Ascending aorta (tissue), 2 donors: ENCODE measurements at regions not wholly inside any gene's neighbourhood (a gene's known extent, or its start where the extent isn't known, plus 50 kb on each side); places are given as distances from the start of the nearest gene placed in this dataset.

Experiments
- DNase-seq, 2 donors: peaks; one replicate each; pipeline ENCODE4 v3.0.0-alpha.2; 2019; ENCODE audit warnings: low spot score in 2 of 2
- H3K27ac ChIP-seq, 2 donors: fragments of 200-600 bp; sonication (generic); one replicate each; pipeline ENCODE4 v1.5.1; 2016 to 2017; ENCODE audit warnings: mild to moderate bottlenecking in 1 of 2
- H3K27me3 ChIP-seq: fragments of 200-600 bp; sonication (generic); one replicate; pipeline ENCODE4 v1.5.1; 2017
- H3K36me3 ChIP-seq, 2 donors: fragments of 200-600 bp; sonication (generic); one replicate each; pipeline ENCODE4 v1.5.1; 2016
- H3K4me1 ChIP-seq, 2 donors: fragments of 200-600 bp; sonication (generic); one replicate each; pipeline ENCODE4 v1.5.1; 2016 to 2017; ENCODE audit warnings: mild to moderate bottlenecking in 1 of 2
- H3K4me3 ChIP-seq, 2 donors: fragments of 200-600 bp; sonication (generic); one replicate each; pipeline ENCODE4 v1.5.1; 2016 to 2017; ENCODE audit warnings: mild to moderate bottlenecking in 1 of 2
- H3K9me3 ChIP-seq, 2 donors: fragments of 200-600 bp; sonication (generic); one replicate each; pipeline ENCODE4 v1.5.1; 2016
- intact Hi-C: fragments of 100-400 bp; cut with DNase I; formaldehyde crosslinking; loops from one replicate; pipeline ENCODE4 v1.15.1; 2023
- TF ChIP-seq, protein P1 (sequence below), 3 experiments: fragments of 200-600 bp in 2 of 3; fragments of 450-650 bp in 1 of 3; sonication (generic) in 2 of 3; IDR thresholded peaks; one replicate each; pipeline ENCODE4 v1.5.1; 2016 to 2019; ENCODE audit warnings: antibody characterized with exemption in 3 of 3, mild to moderate bottlenecking in 1 of 3, moderate library complexity in 1 of 3

DNA sequence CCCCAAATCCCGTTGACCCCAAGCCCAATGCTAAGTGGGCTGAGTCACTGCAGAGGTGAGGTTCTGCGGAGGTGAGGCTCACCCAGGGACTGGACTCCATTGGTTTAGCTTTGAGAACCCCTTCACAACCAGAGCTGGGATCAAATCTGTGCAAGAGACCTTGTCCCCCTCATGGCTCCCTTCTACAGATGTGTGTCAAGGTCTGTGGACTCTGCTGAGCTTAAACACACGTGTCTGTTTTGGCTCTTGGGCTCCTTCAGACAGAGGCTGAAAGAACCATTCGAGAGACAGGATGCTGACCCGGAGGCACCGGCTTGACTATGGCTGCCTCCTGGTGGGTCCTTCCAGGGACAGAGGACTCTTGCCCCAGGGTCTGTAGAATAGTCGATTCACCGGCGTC, 190.3 kb downstream of the LPIN1 start:
- TF ChIP-seq, protein P1, sequence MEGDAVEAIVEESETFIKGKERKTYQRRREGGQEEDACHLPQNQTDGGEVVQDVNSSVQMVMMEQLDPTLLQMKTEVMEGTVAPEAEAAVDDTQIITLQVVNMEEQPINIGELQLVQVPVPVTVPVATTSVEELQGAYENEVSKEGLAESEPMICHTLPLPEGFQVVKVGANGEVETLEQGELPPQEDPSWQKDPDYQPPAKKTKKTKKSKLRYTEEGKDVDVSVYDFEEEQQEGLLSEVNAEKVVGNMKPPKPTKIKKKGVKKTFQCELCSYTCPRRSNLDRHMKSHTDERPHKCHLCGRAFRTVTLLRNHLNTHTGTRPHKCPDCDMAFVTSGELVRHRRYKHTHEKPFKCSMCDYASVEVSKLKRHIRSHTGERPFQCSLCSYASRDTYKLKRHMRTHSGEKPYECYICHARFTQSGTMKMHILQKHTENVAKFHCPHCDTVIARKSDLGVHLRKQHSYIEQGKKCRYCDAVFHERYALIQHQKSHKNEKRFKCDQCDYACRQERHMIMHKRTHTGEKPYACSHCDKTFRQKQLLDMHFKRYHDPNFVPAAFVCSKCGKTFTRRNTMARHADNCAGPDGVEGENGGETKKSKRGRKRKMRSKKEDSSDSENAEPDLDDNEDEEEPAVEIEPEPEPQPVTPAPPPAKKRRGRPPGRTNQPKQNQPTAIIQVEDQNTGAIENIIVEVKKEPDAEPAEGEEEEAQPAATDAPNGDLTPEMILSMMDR (IDR thresholded peaks at IDR 0.05) = no peak
- Histone ChIP-seq H3K4me3 (no peak overlapping the region), H3K4me1 (no peaks in the 10 kb centered on the region), H3K36me3 (no peaks in the 10 kb centered on the region), H3K9me3 (no peaks in the 10 kb centered on the region), H3K27me3 (no peaks in the 10 kb centered on the region), H3K27ac (no peak overlapping the region)
- intact Hi-C loops = no loop called here
- no peak for DNase-seq

DNA sequence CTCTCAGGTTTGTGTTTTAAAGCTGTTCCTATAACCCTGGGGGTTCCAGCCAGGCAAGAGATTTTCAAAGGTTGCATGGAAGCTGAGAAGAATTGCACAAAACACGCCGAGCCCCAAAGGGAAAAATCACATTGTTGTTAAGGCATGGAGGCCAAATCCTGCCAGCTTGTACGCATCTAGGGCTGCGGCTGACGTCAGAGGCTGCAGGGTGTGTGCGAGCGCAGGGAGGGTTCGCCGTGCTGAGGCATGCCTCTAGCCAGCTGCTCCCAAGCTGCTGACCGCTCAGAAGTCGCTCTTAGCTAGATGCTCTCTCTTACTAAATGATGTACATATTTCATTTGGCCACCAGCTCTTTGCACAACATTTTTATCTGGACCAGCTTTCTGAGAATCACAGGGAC, 191.8 kb downstream of the LPIN1 start:
- TF ChIP-seq, protein P1 (IDR thresholded peaks at IDR 0.05) = no peak
- no peak overlapping the region for H3K4me3 ChIP-seq
- intact Hi-C loops = no loop called here
- no peak overlapping the region for H3K27ac ChIP-seq
- DNase-seq = no peak
- H3K36me3 ChIP-seq = no peaks in the 10 kb centered on the region
- no peaks in the 10 kb centered on the region for H3K27me3 ChIP-seq
- H3K9me3 ChIP-seq = no peaks in the 10 kb centered on the region
- no peaks in the 10 kb centered on the region for H3K4me1 ChIP-seq

DNA sequence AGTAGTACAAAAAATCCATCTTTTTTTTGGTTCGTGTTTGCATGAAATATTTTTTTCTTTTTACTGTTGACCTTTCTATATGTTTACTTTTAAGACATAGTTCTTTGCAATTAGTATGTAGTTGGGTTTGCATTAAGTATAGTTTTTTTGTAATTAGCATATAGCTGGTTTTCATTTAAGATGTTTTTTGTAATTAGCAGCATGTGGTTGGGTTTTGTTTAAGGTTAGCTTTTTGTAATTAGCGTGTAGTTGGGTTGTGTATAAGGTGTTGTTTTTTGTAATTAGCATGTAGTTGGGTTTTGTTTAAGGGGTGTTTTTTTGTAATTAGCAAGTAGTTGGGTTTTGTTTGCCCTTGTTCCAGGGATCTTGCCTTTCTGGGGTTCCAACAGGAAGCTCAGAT, 193.1 kb downstream of the LPIN1 start:
- no peaks in the 10 kb centered on the region for H3K9me3 ChIP-seq
- TF ChIP-seq, protein P1 (IDR thresholded peaks at IDR 0.05) = no peak
- intact Hi-C loops = no loop called here
- no peak for DNase-seq
- H3K36me3 ChIP-seq = no peaks in the 10 kb centered on the region
- H3K4me1 ChIP-seq = no peaks in the 10 kb centered on the region
- H3K27me3 ChIP-seq = no peaks in the 10 kb centered on the region
- H3K27ac ChIP-seq = no peak overlapping the region
- H3K4me3 ChIP-seq = no peak overlapping the region

DNA sequence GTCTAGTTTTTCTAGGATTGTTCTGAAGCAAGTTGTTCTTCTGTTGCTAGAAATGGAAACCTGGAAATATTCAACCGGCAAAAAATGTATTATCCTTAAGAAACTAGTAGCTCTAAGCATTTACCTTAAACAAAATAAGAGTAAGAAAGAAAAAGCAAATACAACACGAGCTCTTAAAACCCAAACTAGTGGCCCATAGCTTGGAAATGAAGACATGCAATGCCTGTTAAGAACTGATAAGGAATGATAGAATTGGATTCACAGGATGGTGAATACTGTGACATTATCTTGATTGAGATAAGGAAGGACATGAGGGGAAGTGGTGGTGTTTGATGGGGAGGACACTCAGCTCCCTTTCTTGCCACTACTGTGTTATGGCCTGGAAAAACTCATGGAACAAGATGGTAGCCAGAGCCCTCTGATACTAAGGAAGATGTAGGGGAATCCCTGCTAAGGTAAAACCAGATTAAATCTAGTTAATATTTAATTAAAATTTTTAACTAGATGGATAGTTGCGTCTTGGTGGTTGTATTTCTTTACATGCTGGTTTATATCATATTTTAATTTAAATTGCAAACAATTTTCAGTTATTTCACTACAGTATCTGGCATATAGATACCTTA, 193.8 kb downstream of the LPIN1 start:
- H3K4me1 ChIP-seq = no peaks in the 10 kb centered on the region
- H3K27ac ChIP-seq = no peak overlapping the region
- no peaks in the 10 kb centered on the region for H3K27me3 ChIP-seq
- no peak overlapping the region for H3K4me3 ChIP-seq
- no peaks in the 10 kb centered on the region for H3K9me3 ChIP-seq
- DNase-seq = no peak
- TF ChIP-seq, protein P1 (IDR thresholded peaks at IDR 0.05) = no peak
- H3K36me3 ChIP-seq = no peaks in the 10 kb centered on the region
- intact Hi-C loops = no loop called here

DNA sequence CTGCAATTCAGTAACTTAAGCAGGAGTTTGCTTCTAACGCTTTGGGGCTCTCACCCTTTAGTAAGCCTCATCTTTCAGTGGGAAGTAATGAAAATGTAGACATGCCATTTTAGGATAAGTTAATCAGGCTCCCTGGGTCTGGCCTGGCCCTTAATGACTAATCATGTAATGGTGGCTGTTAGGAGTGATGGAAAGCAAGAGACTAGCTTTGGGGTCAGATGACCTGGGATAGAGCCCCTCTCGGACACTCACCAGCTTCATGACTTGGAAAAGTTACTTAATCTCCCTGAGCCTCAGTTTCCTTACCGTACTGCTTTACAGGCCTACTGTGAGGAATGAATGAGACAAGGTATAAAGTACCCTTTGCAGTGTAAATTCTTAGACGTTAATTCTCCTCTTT, 194.4 kb downstream of the LPIN1 start:
- TF ChIP-seq, protein P1 (IDR thresholded peaks at IDR 0.05) = no peak
- H3K27ac ChIP-seq = no peak overlapping the region
- H3K9me3 ChIP-seq = no peaks in the 10 kb centered on the region
- intact Hi-C loops = no loop called here
- H3K36me3 ChIP-seq = no peaks in the 10 kb centered on the region
- H3K4me3 ChIP-seq = no peak overlapping the region
- H3K27me3 ChIP-seq = no peaks in the 10 kb centered on the region
- H3K4me1 ChIP-seq = no peaks in the 10 kb centered on the region
- no peak for DNase-seq
